Activated T-cell treated with anti-CD3 and anti-CD28 coated beads, Interleukin-2, amount 50 U/mL, for 72 hours (primary cell): ENCODE measurements at regions not wholly inside any gene's neighbourhood (a gene's known extent, or its start where the extent isn't known, plus 50 kb on each side); places are given as distances from the start of the nearest gene placed in this dataset.

ENCODE experiments used
- ATAC-seq, 2 donors: fragments of 150-1000 bp; cut with Tn5 transposase; replicated peaks in 1 of 2; 2 replicates each; pipeline ENCODE4 v1.10.0; 2021; ENCODE audit warnings: moderate library complexity in 2 of 2, mild to moderate bottlenecking in 1 of 2
- DNase-seq, 2 donors: peaks; one replicate each; pipeline ENCODE4 v3.0.0; 2021 to 2022; ENCODE audit warnings: mixed read lengths in 1 of 2
- H3K27ac Mint-ChIP-seq: one replicate; pipeline ENCODE4 v1.8.0; 2022; ENCODE audit warnings: mild to moderate bottlenecking, moderate library complexity, mixed read lengths
- H3K27me3 Mint-ChIP-seq: one replicate; pipeline ENCODE4 v1.8.0; 2022; ENCODE audit warnings: low read depth, mixed read lengths
- H3K36me3 Mint-ChIP-seq, 2 donors: one replicate each; pipeline ENCODE4 v1.8.0; 2022; ENCODE audit warnings: mixed read lengths in 2 of 2, mild to moderate bottlenecking in 1 of 2; ENCODE audit not compliant: insufficient read depth in 2 of 2
- H3K4me1 Mint-ChIP-seq: one replicate; pipeline ENCODE4 v1.8.0; 2022; ENCODE audit warnings: low read depth, mixed read lengths
- H3K4me3 Mint-ChIP-seq, 2 donors: one replicate each; pipeline ENCODE4 v1.8.0; 2022; ENCODE audit warnings: mild to moderate bottlenecking in 2 of 2, mixed read lengths in 2 of 2, moderate library complexity in 2 of 2
- H3K9me3 Mint-ChIP-seq, 2 donors: one replicate each; pipeline ENCODE4 v1.8.0; 2022; ENCODE audit warnings: mixed read lengths in 2 of 2

DNA sequence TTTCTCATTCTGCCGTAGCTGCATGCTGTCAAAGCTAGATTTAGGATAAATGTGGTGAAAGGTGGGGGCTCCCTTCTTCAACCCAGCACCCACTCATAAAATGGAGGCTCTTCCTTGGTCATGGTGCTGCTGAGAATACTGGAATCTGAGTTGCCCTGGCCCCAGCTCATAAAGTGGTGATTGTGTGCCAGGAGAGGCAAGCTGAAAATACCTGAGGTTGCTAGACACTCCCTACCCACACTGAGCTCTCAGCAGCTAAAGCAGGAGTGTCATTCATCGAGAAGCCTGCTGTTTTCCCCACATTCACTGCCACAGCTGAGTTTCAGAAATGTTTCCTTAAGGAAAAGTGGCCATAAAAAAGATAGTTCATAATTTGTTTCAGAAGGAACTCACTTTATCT, 297.1 kb upstream of the RBMS1 start:
- Mint-ChIP-seq H3K36me3 (no peaks in the 10 kb centered on the region), H3K4me1 (no peaks in the 10 kb centered on the region), H3K27ac (no peak overlapping the region), H3K27me3 (no peaks in the 10 kb centered on the region), H3K4me3 (no peak overlapping the region), H3K9me3 (no peaks in the 10 kb centered on the region)
- DNase-seq (no peak), ATAC-seq (no peak)

DNA sequence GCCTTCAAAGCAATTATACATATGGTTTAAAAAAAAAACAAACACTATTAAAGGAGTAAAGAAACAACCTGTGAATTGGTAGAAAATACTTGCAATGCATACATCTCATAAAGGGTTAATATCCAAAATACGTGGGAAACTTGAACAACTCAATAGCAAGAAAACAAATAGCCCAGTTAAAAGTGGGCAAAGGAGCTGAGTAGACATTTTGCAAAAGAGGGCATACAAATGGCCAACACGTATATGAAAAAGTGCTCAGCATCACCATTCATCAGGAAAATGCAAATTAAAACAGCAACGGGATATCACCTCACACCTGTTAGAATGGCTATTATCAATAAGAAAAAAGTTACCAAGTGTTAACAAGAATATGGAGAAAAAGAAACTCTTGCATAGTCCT, 298.3 kb upstream of the RBMS1 start:
- no peak overlapping the region for H3K4me3 Mint-ChIP-seq
- H3K4me1 Mint-ChIP-seq, result no peaks in the 10 kb centered on the region
- no peak for DNase-seq
- no peak overlapping the region for H3K27ac Mint-ChIP-seq
- no peaks in the 10 kb centered on the region for H3K9me3 Mint-ChIP-seq
- no peaks in the 10 kb centered on the region for H3K27me3 Mint-ChIP-seq
- ATAC-seq, result no peak
- no peaks in the 10 kb centered on the region for H3K36me3 Mint-ChIP-seq

DNA sequence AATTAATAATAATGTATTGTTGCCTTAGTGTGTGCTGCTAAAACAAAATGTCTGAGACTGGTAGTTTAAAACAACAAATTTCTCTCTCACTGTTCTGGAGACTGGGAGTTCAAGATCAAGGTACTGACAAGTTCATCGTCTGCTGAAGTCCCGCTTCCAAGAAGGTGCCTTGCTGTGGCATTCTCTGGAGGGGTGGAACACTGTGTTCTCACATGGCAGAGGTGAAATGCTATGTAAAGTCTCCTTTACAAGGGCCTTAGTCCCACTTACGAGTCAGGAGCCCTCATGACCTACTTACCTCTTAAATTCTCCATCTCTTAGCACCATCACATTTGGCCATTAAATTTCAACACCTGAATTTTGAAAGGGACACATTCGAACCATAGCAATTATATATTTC, 299.2 kb upstream of the RBMS1 start:
- Mint-ChIP-seq H3K27me3 (no peaks in the 10 kb centered on the region), H3K4me3 (no peak overlapping the region), H3K36me3 (no peaks in the 10 kb centered on the region), H3K4me1 (no peaks in the 10 kb centered on the region), H3K27ac (no peak overlapping the region), H3K9me3 (peaks cover 0 to 2% of the 10 kb centered on the region in 2 donors)
- ATAC-seq (no peak), DNase-seq (no peak)

DNA sequence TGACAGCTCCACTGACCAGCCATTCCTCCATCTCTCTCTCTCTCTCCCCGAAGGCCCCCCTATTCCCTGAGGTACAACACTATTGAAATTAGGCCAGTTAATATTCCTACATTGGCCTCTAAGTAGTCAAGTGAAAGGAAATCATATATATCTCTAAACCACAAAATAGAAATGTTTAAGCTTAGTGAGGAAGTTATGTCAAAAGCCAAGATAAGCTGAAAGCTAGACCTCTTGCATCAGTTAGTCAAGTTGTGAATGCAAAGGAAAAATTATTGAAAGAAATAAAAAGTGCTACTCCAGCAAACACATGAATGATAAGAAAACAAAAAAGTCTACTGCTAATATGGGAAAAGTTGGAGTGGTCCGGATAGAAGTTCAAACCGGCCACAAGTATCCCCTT, 301.3 kb upstream of the RBMS1 start:
- no peaks in the 10 kb centered on the region for H3K4me1 Mint-ChIP-seq
- DNase-seq (no peak), ATAC-seq (no peak)
- no peaks in the 10 kb centered on the region for H3K27me3 Mint-ChIP-seq
- peaks cover 0 to 4% of the 10 kb centered on the region in 2 donors for H3K36me3 Mint-ChIP-seq
- no peak overlapping the region for H3K4me3 Mint-ChIP-seq
- peaks cover 2% of the 10 kb centered on the region in 2 donors for H3K9me3 Mint-ChIP-seq
- H3K27ac Mint-ChIP-seq, result no peak overlapping the region

DNA sequence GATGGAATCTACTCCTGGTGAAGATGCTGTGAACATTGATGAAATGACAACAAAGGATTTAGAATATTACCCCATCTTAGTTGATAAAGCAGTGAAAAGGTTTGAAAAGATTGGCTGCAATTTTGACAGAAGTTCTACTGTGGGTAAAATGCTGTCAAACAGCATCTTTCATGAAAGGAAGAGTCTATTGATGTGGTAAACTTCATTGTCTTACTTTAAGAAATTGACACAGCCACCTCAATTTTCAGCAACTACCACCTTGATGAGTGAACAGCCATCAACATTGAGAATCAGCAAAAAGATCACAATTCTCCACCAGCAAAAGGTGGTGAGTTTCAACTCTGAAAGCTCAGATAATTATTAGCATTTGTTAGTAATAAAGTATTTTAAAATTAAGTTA, 310.3 kb upstream of the RBMS1 start:
- peaks cover 0 to 3% of the 10 kb centered on the region in 2 donors for H3K36me3 Mint-ChIP-seq
- H3K27me3 Mint-ChIP-seq, result no peaks in the 10 kb centered on the region
- DNase-seq, result no peak
- H3K9me3 Mint-ChIP-seq, result peaks cover 4 to 10% of the 10 kb centered on the region in 2 donors
- no peak overlapping the region for H3K27ac Mint-ChIP-seq
- no peak overlapping the region for H3K4me3 Mint-ChIP-seq
- no peak for ATAC-seq
- no peaks in the 10 kb centered on the region for H3K4me1 Mint-ChIP-seq

DNA sequence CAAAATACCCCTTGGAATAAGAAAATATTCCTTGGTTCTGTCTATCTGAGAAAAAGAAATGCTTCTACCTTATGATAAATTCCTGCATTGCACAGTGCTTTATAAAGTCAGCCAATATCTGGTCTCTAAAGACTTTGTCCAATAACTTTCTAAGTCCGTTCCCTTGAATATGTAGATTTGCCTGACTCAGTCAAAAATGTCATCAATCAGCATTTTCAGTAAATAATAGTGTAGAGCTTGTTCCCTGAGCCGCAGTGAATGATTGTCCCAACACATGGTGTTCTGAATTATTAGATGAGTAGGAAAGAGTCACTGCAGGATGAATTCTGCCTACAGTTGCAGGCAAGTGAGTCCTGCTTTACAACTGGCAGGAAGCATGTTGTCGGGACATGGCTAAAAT, 316.8 kb upstream of the RBMS1 start:
- ATAC-seq, result no peak
- DNase-seq, result no peak
- Mint-ChIP-seq H3K4me1 (no peaks in the 10 kb centered on the region), H3K27me3 (no peaks in the 10 kb centered on the region), H3K27ac (no peak overlapping the region), H3K9me3 (peaks cover 4 to 10% of the 10 kb centered on the region in 2 donors), H3K36me3 (peaks cover 0 to 3% of the 10 kb centered on the region in 2 donors), H3K4me3 (no peak overlapping the region)

DNA sequence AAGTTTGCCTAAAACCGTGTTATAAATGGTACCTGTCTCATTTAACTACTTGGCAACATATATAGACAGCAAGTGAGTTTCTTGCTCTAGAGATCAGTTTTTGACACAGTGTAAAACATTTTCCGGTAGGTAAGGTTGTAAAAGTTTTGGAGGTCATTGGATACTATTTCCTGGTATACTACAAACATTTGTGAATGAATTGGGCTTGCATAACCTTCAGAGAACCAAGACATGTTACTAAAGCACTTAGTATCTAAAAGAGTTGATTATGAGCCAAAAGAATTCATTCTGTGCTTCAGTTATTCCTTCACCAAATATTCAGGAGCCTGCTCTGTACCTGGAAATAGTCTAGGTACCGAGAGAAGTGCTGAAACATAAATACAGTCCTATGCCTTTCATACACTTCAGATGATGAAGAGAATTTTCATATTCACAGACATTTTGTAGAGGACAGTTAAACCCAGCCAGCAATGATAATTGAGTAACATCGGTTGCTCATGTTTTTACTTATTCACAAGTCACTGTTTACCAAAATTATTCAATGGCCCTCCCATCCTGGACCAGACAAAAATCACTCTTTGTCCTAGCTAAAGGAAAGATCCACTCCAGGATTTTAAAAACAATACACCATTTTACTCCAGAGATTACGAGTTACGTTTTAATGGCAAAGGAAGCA, 319.4 kb upstream of the RBMS1 start:
- Mint-ChIP-seq H3K36me3 (no peaks in the 10 kb centered on the region), H3K27me3 (no peaks in the 10 kb centered on the region), H3K27ac (no peak overlapping the region), H3K9me3 (no peaks in the 10 kb centered on the region), H3K4me1 (no peaks in the 10 kb centered on the region), H3K4me3 (no peak overlapping the region)
- no peak for ATAC-seq
- no peak for DNase-seq

DNA sequence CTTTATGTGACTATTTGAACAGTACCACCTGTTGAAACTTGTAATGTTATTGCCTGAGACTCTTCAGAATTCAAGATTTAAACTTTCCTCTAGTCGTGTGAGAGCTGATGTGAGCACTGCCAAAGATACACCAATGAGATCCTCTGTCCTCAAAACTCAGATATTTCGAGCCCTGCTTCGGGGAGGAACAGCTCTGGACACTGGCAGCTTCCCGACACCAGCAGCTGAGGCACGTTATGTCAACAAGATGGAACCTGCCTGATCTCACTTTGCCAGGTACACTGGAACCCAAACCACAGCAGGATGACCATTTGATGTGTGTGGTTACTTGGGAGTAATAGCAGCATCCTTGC, 319.9 kb upstream of the RBMS1 start:
- Mint-ChIP-seq H3K4me3 (no peak overlapping the region), H3K4me1 (no peaks in the 10 kb centered on the region), H3K9me3 (peaks cover 0 to under 1% of the 10 kb centered on the region in 2 donors), H3K27me3 (no peaks in the 10 kb centered on the region), H3K27ac (no peak overlapping the region), H3K36me3 (no peaks in the 10 kb centered on the region)
- ATAC-seq (no peak), DNase-seq (no peak)

DNA sequence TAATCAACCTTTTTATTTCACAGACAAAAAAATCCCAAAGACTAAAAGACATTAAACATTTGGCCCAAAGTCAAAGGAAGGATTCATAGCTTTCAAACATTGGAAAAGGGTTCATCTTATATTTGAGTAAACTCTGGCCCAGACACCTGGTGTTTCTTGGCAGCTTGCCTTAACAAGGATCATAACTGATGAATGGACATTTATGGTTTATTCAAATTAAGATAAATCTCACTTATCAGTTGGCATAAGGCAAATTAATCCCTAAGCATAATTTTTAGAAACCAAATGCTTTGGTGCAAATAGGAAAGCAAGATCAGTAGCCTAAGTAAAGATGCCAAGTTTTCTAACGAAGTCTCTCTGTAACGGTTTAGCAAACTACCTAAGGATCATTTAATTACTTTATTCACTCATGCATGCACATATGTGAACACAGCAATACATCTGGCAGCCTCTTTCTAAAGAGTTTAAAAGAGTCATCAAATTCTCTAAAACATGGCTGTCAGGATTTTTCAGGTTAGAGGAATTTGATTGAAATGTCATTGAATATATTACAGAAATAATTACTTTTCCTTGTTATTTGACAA, 323.4 kb upstream of the RBMS1 start:
- ATAC-seq (no peak), DNase-seq (no peak)
- H3K36me3 Mint-ChIP-seq, result no peaks in the 10 kb centered on the region
- H3K4me3 Mint-ChIP-seq, result no peak overlapping the region
- no peak overlapping the region for H3K27ac Mint-ChIP-seq
- peaks cover 0 to 1% of the 10 kb centered on the region in 2 donors for H3K9me3 Mint-ChIP-seq
- no peaks in the 10 kb centered on the region for H3K27me3 Mint-ChIP-seq
- H3K4me1 Mint-ChIP-seq, result no peaks in the 10 kb centered on the region

DNA sequence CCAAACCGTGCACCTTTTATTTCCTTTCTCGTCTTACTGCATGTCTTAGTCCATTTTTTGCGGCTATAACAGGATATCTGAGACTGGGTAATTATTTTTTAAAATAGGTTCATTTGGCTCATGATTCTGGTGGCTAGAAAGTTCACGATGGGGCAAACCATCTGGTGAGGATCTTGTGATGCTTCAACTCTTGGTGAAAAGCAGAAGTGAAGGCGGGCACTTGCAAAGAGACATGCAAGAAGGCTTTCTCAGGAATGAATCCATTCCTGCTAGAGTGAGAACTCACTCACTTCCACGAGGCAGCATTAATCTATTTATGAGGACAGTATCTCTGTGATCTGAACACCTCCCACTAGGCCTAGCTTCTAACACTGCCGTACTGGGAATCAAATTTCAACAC, 327.1 kb upstream of the RBMS1 start:
- no peaks in the 10 kb centered on the region for H3K4me1 Mint-ChIP-seq
- ATAC-seq (no peak), DNase-seq (no peak)
- peaks cover 12 to 13% of the 10 kb centered on the region in 2 donors for H3K9me3 Mint-ChIP-seq
- no peaks in the 10 kb centered on the region for H3K27me3 Mint-ChIP-seq
- H3K36me3 Mint-ChIP-seq, result peaks cover 9 to 10% of the 10 kb centered on the region in 2 donors
- no peak overlapping the region for H3K27ac Mint-ChIP-seq
- H3K4me3 Mint-ChIP-seq, result no peak overlapping the region

DNA sequence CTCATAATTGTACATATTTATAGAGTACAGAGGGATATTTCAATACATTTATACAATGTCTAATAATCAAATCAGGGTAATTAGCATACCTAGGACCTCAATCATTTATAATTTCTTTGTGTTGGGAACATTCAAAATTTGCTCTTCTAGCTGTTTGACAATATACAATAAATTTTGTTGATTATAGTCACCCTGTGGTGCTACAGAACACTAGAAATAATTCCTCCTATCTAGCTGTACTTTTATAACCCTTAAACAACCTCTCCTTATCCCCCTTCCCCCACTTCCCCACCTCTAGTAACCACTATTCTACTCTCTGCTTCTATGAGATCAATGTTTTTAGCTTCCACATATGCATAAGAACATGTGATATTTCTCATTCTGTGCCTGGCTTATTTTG, 328.4 kb upstream of the RBMS1 start:
- H3K4me1 Mint-ChIP-seq, result no peaks in the 10 kb centered on the region
- no peak overlapping the region for H3K4me3 Mint-ChIP-seq
- DNase-seq, result no peak
- no peaks in the 10 kb centered on the region for H3K27me3 Mint-ChIP-seq
- peaks cover 13 to 14% of the 10 kb centered on the region in 2 donors for H3K36me3 Mint-ChIP-seq
- H3K9me3 Mint-ChIP-seq, result peaks cover 12 to 20% of the 10 kb centered on the region in 2 donors
- ATAC-seq, result no peak
- no peak overlapping the region for H3K27ac Mint-ChIP-seq

DNA sequence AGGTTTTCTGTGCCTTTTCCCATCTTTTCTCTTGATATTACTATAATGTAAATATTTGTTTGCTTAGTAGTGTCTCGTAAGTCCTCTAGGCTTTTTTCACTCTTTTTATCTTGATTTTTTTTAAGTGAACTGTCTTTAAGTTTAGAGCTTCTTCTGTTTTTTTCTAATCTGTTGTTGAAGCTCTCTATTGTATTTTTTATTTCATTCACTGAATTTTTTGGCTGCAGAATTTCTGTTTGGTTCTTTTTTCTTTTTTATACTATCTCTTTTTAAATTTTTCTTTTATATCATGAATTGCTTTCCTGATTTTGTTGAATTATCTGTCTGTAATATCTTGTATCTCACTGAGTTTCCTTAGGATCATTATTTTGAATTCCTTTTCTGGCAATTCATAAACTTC, 331.8 kb upstream of the RBMS1 start:
- Mint-ChIP-seq H3K4me1 (no peaks in the 10 kb centered on the region), H3K36me3 (peaks cover 13 to 17% of the 10 kb centered on the region in 2 donors), H3K4me3 (no peak overlapping the region), H3K27ac (no peak overlapping the region), H3K27me3 (no peaks in the 10 kb centered on the region), H3K9me3 (peaks cover 14 to 20% of the 10 kb centered on the region in 2 donors)
- DNase-seq (no peak), ATAC-seq (no peak)

DNA sequence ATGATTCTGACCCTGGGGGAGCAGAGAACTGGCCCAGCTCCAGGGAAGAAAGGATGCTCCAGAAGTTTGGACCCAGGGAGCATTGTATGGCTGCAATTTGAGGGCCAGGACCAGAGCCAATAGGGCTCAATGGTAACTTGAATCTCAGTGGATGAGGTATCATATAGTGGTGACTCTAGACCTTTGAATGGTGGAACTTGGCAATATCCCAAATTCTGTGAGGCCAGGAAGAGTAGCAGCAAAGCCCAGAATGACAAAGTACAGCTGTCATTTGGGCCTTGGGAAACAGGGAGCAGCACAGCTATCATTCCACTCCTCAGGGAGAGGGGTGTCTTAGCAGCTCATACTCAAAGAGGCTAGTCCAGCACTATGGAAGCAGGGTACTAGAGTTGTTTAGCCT, 332.9 kb upstream of the RBMS1 start:
- no peak overlapping the region for H3K27ac Mint-ChIP-seq
- DNase-seq (no peak), ATAC-seq (no peak)
- H3K36me3 Mint-ChIP-seq, result peaks cover 13 to 19% of the 10 kb centered on the region in 2 donors
- H3K4me3 Mint-ChIP-seq, result no peak overlapping the region
- no peaks in the 10 kb centered on the region for H3K4me1 Mint-ChIP-seq
- H3K9me3 Mint-ChIP-seq, result peaks cover 16 to 21% of the 10 kb centered on the region in 2 donors
- no peaks in the 10 kb centered on the region for H3K27me3 Mint-ChIP-seq

DNA sequence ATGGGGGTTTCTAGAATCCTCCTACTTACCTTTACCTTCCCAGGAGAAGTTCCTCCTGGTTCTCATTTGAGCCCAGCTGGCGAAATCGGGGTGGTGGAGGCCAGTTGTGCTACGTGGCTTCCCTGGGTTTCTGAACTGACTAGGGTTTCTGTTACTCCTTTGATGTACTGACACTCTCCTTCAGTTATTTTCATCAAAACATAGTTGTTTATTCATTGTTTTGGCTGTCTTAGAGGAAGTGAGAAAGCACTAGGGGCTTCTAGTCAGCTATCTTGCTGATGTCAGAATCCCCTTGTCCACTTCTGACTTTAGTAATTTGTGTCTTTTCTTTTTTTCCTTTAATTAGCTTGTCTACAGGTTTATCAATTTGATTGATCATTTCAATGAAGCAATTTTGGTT, 332.2 kb upstream of the TANK start:
- ATAC-seq, result no peak

More for the DNA sequence above, 332.2 kb upstream of the TANK start:
- Mint-ChIP-seq H3K27ac (no peak overlapping the region), H3K9me3 (peaks cover 8 to 17% of the 10 kb centered on the region in 2 donors), H3K27me3 (no peaks in the 10 kb centered on the region), H3K36me3 (peaks cover 13 to 19% of the 10 kb centered on the region in 2 donors), H3K4me1 (no peaks in the 10 kb centered on the region), H3K4me3 (no peak overlapping the region)
- DNase-seq, result no peak
